Effector CD8-positive, alpha-beta T cell (primary cell): ENCODE measurements at regions not wholly inside any gene's neighbourhood (a gene's known extent, or its start where the extent isn't known, plus 50 kb on each side); places are given as distances from the start of the nearest gene placed in this dataset.
"Not testable (repeated sequence)": the region's sequence is repeated elsewhere in the genome, so short reads cannot be mapped to it uniquely, and the experiment has no call there.

Experiments
- DNase-seq: peaks from one replicate; lab custom pipeline; 2025; lab: John Stamatoyannopoulos, UW

DNA sequence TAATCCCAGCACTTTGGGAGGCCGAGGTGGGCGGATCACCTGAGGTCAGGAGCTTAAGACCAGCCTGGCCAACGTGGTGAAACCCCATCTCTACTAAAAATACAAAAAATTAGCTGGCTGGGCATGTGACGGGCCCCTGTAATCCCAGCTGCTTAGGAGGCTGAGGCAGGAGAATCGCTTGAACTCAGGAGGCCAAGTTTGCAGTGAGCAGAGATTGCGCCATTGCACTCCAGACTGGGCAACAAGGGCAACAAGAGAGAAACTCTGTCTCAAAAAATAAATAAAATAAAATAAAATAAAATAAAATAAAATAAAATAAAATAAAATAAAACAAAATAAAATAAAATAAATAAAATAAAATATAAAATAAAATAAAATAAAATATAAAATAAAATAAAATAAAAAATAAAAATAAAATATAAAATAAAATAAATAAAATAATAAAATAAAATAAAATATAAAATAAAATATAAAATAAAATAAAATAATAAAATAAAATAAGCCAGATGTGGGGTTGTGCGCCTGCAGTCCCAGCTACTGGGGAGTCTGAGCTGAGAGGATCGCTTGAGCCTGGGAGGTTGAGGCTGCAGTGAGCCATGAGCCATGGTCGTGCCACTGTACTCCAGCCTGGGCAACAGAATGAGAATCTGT is 49.8 kb upstream of the ITGB1 start:
- not testable (repeated sequence) for DNase-seq
